C4-2B (cell line): ENCODE measurements at regions not wholly inside any gene's neighbourhood (a gene's known extent, or its start where the extent isn't known, plus 50 kb on each side); places are given as distances from the start of the nearest gene placed in this dataset.

Experiments
- CTCF ChIP-seq: fragments of 450-650 bp; conservative IDR thresholded peaks from 2 replicates; pipeline ENCODE4 v1.5.1; 2017; ENCODE audit warnings: mild to moderate bottlenecking
- ZFX ChIP-seq: fragments of 450-650 bp; IDR thresholded peaks from 2 replicates; pipeline ENCODE4 v1.6.1; 2017

- TF ChIP-seq CTCF (no peak), ZFX (no peak)
These were observed 133.6 kb upstream of the PRICKLE2 start for GRCh38 chr3:64358853-64359252.
